Gastrocnemius medialis (tissue), 4 donors: ENCODE measurements at regions not wholly inside any gene's neighbourhood (a gene's known extent, or its start where the extent isn't known, plus 50 kb on each side); places are given as distances from the start of the nearest gene placed in this dataset.

Experiments used
- ATAC-seq, 2 donors: fragments of 150-250 bp; one replicate each; pipeline ENCODE4 v1.9.1; 2016
- DNase-seq, 2 donors: peaks; one replicate each; pipeline ENCODE4 v3.0.0-alpha.2; 2019
- H3K27ac ChIP-seq, 4 donors: fragments of 200-600 bp; sonication (generic); 1 replicate in 1 of 4; 2 replicates in 3 of 4; pipeline ENCODE4 v1.5.1; 2016 to 2018; ENCODE audit warnings: mild to moderate bottlenecking in 2 of 4, moderate library complexity in 1 of 4
- H3K27me3 ChIP-seq, 3 donors: fragments of 200-600 bp; sonication (generic) in 2 of 3; 1 replicate in 1 of 3; 2 replicates in 2 of 3; pipeline versions ENCODE4 v1.5.1 to v1.6.0; 2016 to 2019; ENCODE audit warnings: mild to moderate bottlenecking in 1 of 3, moderate library complexity in 1 of 3
- H3K36me3 ChIP-seq, 2 donors: fragments of 200-600 bp; sonication (generic) in 1 of 2; one replicate each; pipeline ENCODE4 v1.5.1; 2017 to 2018
- H3K4me1 ChIP-seq, 2 donors: fragments of 200-600 bp; sonication (generic) in 1 of 2; one replicate each; pipeline ENCODE4 v1.5.1; 2016 to 2017; ENCODE audit warnings: mild to moderate bottlenecking in 2 of 2
- H3K4me3 ChIP-seq, 4 donors: fragments of 200-600 bp; sonication (generic) in 3 of 4; 1 replicate in 1 of 4; 2 replicates in 3 of 4; pipeline ENCODE4 v1.5.1; 2016 to 2019; ENCODE audit warnings: mild to moderate bottlenecking in 2 of 4
- H3K9me3 ChIP-seq, 3 donors: fragments of 200-600 bp; sonication (generic) in 2 of 3; 1 replicate in 1 of 3; 2 replicates in 2 of 3; pipeline ENCODE4 v1.5.1; 2016 to 2019
- CTCF ChIP-seq, 5 experiments: fragments of 450-650 bp in 3 of 5; fragments of 200-600 bp in 2 of 5; sonication (generic) in 2 of 5; IDR thresholded peaks in 4 of 5; conservative IDR thresholded peaks in 1 of 5; 1 replicate in 4 of 5; 2 replicates in 1 of 5; pipeline ENCODE4 v1.5.1; 2016 to 2019; ENCODE audit warnings: antibody characterized with exemption in 5 of 5, mild to moderate bottlenecking in 3 of 5, moderate library complexity in 3 of 5
- POLR2A ChIP-seq, 2 donors: fragments of 450-650 bp; IDR thresholded peaks; one replicate each; pipeline ENCODE4 v1.6.1; 2017; ENCODE audit warnings: antibody characterized with exemption in 2 of 2, mild to moderate bottlenecking in 2 of 2, moderate library complexity in 2 of 2
- in situ Hi-C, 4 donors: fragments of 200-750 bp; cut with MboI; loops; one replicate each; pipeline versions ENCODE4 v1.15.0 to v1.8.0; 2017; ENCODE audit warnings: low sequenced_read_pairs in 4 of 4
- intact Hi-C: fragments of 100-400 bp; cut with DNase I; formaldehyde crosslinking; loops from one replicate; pipeline ENCODE4 v1.15.1; 2023; ENCODE audit warnings: low total_unique reads

GRCh38 chr6:134564705-134565104, 246.8 kb upstream of the SGK1 start:
- H3K27ac ChIP-seq: no peak overlapping the region
- no peaks in the 10 kb centered on the region for H3K36me3 ChIP-seq
- H3K9me3 ChIP-seq: no peaks in the 10 kb centered on the region
- DNase-seq (no peak), ATAC-seq (no peak)
- no peaks in the 10 kb centered on the region for H3K27me3 ChIP-seq
- TF ChIP-seq POLR2A (IDR thresholded peaks at IDR 0.05): no peak
- no peak for TF ChIP-seq CTCF (IDR thresholded peaks at IDR 0.05 in 4 of 5, conservative IDR thresholded peaks at IDR 0.05 in 1 of 5)
- no peak overlapping the region for H3K4me3 ChIP-seq
- H3K4me1 ChIP-seq: no peaks in the 10 kb centered on the region
- intact Hi-C loops: no loop called here
- in situ Hi-C loops: no loop called here

- Histone ChIP-seq H3K9me3 (no peaks in the 10 kb centered on the region), H3K27ac (no peak overlapping the region), H3K4me3 (no peak overlapping the region), H3K27me3 (no peaks in the 10 kb centered on the region), H3K36me3 (no peaks in the 10 kb centered on the region), H3K4me1 (no peaks in the 10 kb centered on the region)
- DNase-seq (no peak), ATAC-seq (no peak)
- intact Hi-C loops: no loop called here
- in situ Hi-C loops: no loop called here
- TF ChIP-seq POLR2A (IDR thresholded peaks at IDR 0.05) (no peak), CTCF (IDR thresholded peaks at IDR 0.05 in 4 of 5, conservative IDR thresholded peaks at IDR 0.05 in 1 of 5) (no peak)
These were observed 242.1 kb upstream of the SGK1 start for GRCh38 chr6:134560019-134560418.

GRCh38 chr6:134557509-134557908, 239.6 kb upstream of the SGK1 start:
- intact Hi-C loops: no loop called here
- H3K9me3 ChIP-seq: no peaks in the 10 kb centered on the region

GRCh38 chr6:134555672-134556071, 237.8 kb upstream of the SGK1 start:
- in situ Hi-C loops (no loop called here), intact Hi-C loops (no loop called here)
- TF ChIP-seq POLR2A (IDR thresholded peaks at IDR 0.05) (no peak), CTCF (IDR thresholded peaks at IDR 0.05 in 4 of 5, conservative IDR thresholded peaks at IDR 0.05 in 1 of 5) (no peak)
- DNase-seq (no peak), ATAC-seq (no peak)
- H3K9me3 ChIP-seq: no peaks in the 10 kb centered on the region
- no peaks in the 10 kb centered on the region for H3K27me3 ChIP-seq
- no peaks in the 10 kb centered on the region for H3K4me1 ChIP-seq
- no peak overlapping the region for H3K27ac ChIP-seq
- H3K36me3 ChIP-seq: no peaks in the 10 kb centered on the region
- no peak overlapping the region for H3K4me3 ChIP-seq

More at GRCh38 chr6:134557509-134557908, 239.6 kb upstream of the SGK1 start:
- ATAC-seq (no peak), DNase-seq (no peak)
- Histone ChIP-seq H3K27me3 (no peaks in the 10 kb centered on the region), H3K36me3 (no peaks in the 10 kb centered on the region), H3K4me3 (no peak overlapping the region), H3K27ac (no peak overlapping the region), H3K4me1 (no peaks in the 10 kb centered on the region)
- in situ Hi-C loops: no loop called here
- TF ChIP-seq CTCF (IDR thresholded peaks at IDR 0.05 in 4 of 5, conservative IDR thresholded peaks at IDR 0.05 in 1 of 5) (no peak), POLR2A (IDR thresholded peaks at IDR 0.05) (no peak)

- Histone ChIP-seq H3K4me1 (no peaks in the 10 kb centered on the region), H3K4me3 (no peak overlapping the region), H3K27ac (no peak overlapping the region), H3K9me3 (no peaks in the 10 kb centered on the region), H3K36me3 (no peaks in the 10 kb centered on the region), H3K27me3 (no peaks in the 10 kb centered on the region)
- intact Hi-C loops: no loop called here
- ATAC-seq (no peak), DNase-seq (no peak)
- in situ Hi-C loops: no loop called here
- TF ChIP-seq CTCF (IDR thresholded peaks at IDR 0.05 in 4 of 5, conservative IDR thresholded peaks at IDR 0.05 in 1 of 5) (no peak), POLR2A (IDR thresholded peaks at IDR 0.05) (no peak)
These were observed 236.0 kb upstream of the SGK1 start for GRCh38 chr6:134553936-134554335.
